CD4-positive, alpha-beta T cell treated with Interferon alpha-2 for 1 hour (primary cell): ENCODE measurements at regions not wholly inside any gene's neighbourhood (a gene's known extent, or its start where the extent isn't known, plus 50 kb on each side); places are given as distances from the start of the nearest gene placed in this dataset.

Source experiments
- DNase-seq, 2 donors: peaks; one replicate each; pipeline ENCODE4 v3.0.0-alpha.2; 2020 to 2022

DNA sequence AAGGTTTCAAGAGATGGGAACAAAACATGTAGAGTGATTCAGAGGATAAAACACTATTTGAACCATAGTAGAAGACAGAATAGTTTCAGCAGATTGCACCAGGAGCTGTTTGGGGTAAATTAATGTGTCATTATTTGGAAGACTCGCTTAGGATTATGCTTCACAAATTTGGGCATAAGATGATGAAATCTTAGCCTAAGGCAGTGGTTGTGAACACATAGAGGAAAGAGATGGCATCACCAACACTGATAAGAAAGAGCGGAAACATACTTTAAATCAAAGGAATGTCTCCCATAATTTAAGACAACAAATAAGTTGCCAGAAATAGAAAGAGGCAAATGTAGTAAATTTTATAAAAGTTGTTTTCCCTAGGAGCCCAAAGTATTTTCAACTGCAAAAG is 66.1 kb upstream of the TBCA start:
- no peak for DNase-seq

DNA sequence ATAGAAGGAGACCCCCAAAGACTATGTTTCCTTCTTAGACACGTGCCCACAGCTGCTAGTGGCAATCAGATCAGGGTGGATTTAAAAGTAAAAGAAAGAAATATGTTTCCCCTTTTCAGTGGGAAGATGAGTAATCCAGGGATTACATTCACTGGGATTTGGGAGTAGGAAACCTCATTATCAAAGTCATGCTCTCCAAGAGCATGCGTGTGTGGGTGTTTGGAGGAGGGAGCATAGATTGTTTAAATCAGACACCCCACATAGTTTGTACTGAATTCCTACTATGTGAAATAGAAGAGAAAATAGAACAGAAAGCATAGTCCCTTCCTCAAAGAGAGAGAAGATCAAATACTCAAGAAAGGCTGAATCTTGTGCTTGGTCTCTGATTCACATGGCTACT is 65.5 kb upstream of the TBCA start:
- no peak for DNase-seq

DNA sequence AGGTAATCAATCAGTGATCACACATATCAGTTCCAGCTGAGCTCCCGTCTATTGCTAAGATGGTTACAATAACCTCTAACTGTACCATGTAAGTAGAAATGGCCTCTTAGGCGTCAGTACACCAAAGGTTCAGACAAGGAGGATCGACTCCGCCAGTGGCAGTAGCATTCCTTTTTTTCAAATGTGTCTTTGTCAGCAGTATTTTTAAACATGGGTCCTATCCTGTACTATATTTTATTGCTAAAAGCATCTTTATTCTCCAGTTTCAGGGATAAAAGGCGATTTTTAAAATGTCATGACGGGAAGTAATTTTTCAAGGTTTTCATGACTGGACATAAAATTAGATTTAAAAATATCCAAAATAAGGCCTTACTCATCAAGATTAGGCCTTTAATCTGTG is 64.8 kb upstream of the TBCA start:
- DNase-seq = no peak

DNA sequence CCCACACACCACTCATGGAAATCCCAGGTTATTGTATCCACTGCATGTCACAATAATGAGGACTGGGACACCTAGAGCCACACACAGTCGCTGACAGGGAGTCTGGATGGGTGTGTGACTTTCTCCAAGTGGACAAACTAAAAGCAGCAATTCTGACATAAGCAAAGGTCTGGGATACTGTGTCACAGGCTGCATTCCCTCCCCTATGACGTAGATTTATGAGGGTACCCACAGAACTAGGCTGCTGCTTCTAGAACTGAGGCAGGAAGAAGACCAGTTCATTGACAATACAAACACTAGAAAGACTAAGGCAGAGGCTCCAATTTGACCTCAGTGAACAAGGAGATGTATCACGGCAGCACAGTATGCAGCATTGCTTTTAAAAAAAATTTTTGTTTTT is 63.6 kb upstream of the TBCA start:
- DNase-seq = no peak

DNA sequence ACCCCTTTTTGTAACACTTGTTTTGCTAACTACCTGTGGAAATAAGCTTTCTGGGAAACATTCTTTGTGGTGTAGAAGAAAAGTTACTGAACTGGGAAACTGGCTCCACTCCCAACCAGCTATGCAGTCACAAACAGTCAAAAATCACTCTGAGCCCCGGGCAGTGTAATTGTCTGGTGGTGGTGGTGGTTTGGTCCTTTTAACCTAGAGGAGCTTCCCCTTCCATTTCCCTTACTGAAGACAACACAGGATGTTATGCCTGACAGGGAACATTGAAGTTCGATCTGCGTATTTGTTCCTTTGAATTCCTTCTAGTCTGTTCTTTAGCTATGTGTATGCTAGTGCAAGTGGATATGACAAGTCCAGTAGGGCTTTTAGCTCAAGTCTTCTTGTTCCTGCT is 56.8 kb upstream of the TBCA start:
- no peak for DNase-seq

DNA sequence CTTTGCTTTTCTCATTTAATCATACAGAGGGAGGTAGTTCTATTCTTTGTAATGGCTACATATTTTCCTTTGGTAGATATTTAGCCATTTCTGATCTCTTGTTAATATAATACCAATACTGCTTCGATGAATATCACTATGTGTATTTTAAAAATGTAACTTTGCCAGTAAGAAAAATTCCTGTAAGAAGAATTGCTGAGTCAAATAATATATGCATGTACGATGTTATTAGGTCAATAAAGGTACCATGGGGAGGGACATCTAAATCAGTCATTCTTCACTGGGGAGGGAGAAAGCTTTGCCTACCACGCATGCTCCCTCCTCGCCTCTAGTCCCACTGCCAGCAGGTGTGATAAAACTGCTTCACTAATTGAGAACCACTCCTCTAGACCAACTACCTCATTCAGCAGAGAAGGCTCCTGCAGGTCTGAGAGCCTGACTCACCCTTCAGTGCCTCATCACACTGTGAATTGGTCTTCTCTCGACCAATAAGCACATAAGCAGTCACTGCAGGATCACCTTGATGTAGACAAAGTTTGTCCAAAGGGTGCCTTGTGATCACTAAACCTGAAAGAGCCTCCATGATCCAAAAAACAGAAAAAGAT is 56.1 kb upstream of the TBCA start:
- DNase-seq = no peak

DNA sequence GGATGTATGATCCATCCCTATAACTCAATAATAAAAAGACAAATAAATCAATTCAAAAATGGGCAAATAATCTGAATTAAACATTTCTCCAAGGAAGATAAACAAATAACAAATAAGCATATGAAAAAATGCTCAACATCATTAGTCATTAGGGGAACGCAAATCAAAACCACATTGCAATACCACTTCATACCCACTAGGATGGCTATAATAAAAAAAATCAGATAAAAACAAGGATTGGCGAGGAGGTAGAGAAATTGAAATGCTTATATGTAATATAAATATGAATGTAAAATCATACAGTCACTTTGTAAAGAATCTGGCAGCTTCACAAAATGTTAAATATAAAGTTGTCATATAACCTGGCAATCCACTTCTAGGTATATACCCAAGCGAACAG is 52.3 kb upstream of the TBCA start:
- DNase-seq = no peak
